Fibroblast of lung (primary cell): ENCODE measurements at regions not wholly inside any gene's neighbourhood (a gene's known extent, or its start where the extent isn't known, plus 50 kb on each side); places are given as distances from the start of the nearest gene placed in this dataset.

ENCODE experiments used
- DNase-seq, 2 donors: peaks; one replicate each; pipeline versions ENCODE4 v3.0.0 to v3.0.0-alpha.2; 2010; ENCODE audit warnings: low read depth in 2 of 2
- H2AFZ ChIP-seq: 2 replicates; pipeline ENCODE4 v1.5.1; 2012; ENCODE audit warnings: low read length, control low read depth, inconsistent platforms
- H3K27ac ChIP-seq: 2 replicates; pipeline ENCODE4 v1.5.1; 2011; ENCODE audit warnings: low read length, control low read depth; ENCODE audit not compliant: insufficient read depth
- H3K27me3 ChIP-seq: 2 replicates; pipeline ENCODE4 v1.5.1; 2011; ENCODE audit warnings: mild to moderate bottlenecking, low read length; ENCODE audit not compliant: control insufficient read depth, insufficient read depth
- H3K36me3 ChIP-seq: 2 replicates; pipeline ENCODE4 v1.5.1; 2011; ENCODE audit warnings: low read length; ENCODE audit not compliant: control insufficient read depth, insufficient read depth
- H3K4me1 ChIP-seq: 2 replicates; pipeline ENCODE4 v1.5.1; 2011; ENCODE audit warnings: low read length; ENCODE audit not compliant: control insufficient read depth, insufficient read depth; ENCODE audit errors: extremely low read depth
- H3K4me2 ChIP-seq: 2 replicates; pipeline ENCODE4 v1.5.1; 2011; ENCODE audit warnings: low read length, control low read depth; ENCODE audit not compliant: insufficient read depth; ENCODE audit errors: extremely low read depth
- H3K4me3 ChIP-seq, 4 experiments: fragments of 200-600 bp in 1 of 4; sonication (generic) in 1 of 4; replicated peaks in 1 of 4; 2 replicates each; pipeline ENCODE4 v1.5.1; 2011 to 2016; ENCODE audit warnings: low read length in 4 of 4, low read depth in 3 of 4, mild to moderate bottlenecking in 3 of 4, control low read depth in 2 of 4, inconsistent platforms in 1 of 4, mixed read lengths in 1 of 4; ENCODE audit not compliant: insufficient read depth in 1 of 4; ENCODE audit errors: control extremely low read depth in 1 of 4
- H3K79me2 ChIP-seq: 2 replicates; pipeline ENCODE4 v1.5.1; 2012; ENCODE audit warnings: mild to moderate bottlenecking, low read length, inconsistent platforms; ENCODE audit not compliant: control insufficient read depth, insufficient read depth
- H3K9ac ChIP-seq: 2 replicates; pipeline ENCODE4 v1.5.1; 2011; ENCODE audit warnings: mild to moderate bottlenecking, low read length, control low read depth; ENCODE audit not compliant: insufficient read depth
- H3K9me3 ChIP-seq: 2 replicates; pipeline ENCODE4 v1.5.1; 2012; ENCODE audit warnings: low read depth, low read length; ENCODE audit not compliant: control insufficient read depth, insufficient read depth
- H4K20me1 ChIP-seq: 2 replicates; pipeline ENCODE4 v1.5.1; 2011; ENCODE audit warnings: low read length; ENCODE audit not compliant: control insufficient read depth, insufficient read depth; ENCODE audit errors: extremely low read depth
- EZH2 ChIP-seq: IDR thresholded peaks from 2 replicates; pipeline ENCODE4 v1.5.1; 2012; ENCODE audit warnings: low read length, control low read depth, mild to moderate bottlenecking; ENCODE audit errors: missing control alignments
- TF ChIP-seq, protein P1 (sequence below), 2 donors: IDR thresholded peaks in 1 of 2; conservative IDR thresholded peaks in 1 of 2; 1 replicate in 1 of 2; 2 replicates in 1 of 2; pipeline ENCODE4 v1.5.1; 2011 to 2012; ENCODE audit warnings: low read length in 2 of 2, control low read depth in 1 of 2, inconsistent platforms in 1 of 2, low read depth in 1 of 2, mild to moderate bottlenecking in 1 of 2

DNA sequence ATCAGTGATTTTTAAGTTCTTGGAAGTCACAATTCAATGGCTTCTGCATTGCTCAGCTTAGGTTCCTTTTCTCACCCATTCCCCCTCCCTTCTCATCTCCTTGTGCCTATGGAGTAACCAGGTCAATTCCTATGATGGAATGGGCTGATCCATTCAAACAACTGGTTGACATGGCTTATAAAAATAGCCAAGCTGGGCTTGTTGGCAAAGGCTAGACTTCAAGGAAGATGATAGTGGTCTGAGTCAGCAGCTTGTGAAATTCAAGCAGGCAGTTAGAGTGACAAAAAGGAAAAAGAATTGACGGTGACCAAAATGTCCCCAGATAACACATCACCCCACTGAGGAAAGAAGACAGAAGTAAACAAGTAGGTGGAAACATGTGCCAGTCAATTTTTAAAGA lies 119.9 kb upstream of the PCED1B start:
- peaks cover 4% of the 10 kb centered on the region for H3K4me1 ChIP-seq
- no peak for TF ChIP-seq EZH2
- TF ChIP-seq, protein P1, sequence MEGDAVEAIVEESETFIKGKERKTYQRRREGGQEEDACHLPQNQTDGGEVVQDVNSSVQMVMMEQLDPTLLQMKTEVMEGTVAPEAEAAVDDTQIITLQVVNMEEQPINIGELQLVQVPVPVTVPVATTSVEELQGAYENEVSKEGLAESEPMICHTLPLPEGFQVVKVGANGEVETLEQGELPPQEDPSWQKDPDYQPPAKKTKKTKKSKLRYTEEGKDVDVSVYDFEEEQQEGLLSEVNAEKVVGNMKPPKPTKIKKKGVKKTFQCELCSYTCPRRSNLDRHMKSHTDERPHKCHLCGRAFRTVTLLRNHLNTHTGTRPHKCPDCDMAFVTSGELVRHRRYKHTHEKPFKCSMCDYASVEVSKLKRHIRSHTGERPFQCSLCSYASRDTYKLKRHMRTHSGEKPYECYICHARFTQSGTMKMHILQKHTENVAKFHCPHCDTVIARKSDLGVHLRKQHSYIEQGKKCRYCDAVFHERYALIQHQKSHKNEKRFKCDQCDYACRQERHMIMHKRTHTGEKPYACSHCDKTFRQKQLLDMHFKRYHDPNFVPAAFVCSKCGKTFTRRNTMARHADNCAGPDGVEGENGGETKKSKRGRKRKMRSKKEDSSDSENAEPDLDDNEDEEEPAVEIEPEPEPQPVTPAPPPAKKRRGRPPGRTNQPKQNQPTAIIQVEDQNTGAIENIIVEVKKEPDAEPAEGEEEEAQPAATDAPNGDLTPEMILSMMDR (conservative IDR thresholded peaks at IDR 0.05 in 1 of 2, IDR thresholded peaks at IDR 0.05 in 1 of 2; ENCODE audit: low read depth in 1 of 2, low read length in 2 of 2): no peak
- peak; percentile 84 to 85 for DNase-seq
- no peaks in the 10 kb centered on the region for H3K79me2 ChIP-seq
- no peaks in the 10 kb centered on the region for H3K9me3 ChIP-seq
- no peaks in the 10 kb centered on the region for H4K20me1 ChIP-seq
- H3K27ac ChIP-seq: no peak overlapping the region
- H3K36me3 ChIP-seq: no peaks in the 10 kb centered on the region
- no peak overlapping the region for H2AFZ ChIP-seq
- H3K9ac ChIP-seq: no peak overlapping the region
- H3K4me2 ChIP-seq: no peak overlapping the region
- H3K4me3 ChIP-seq: no peak overlapping the region
- H3K27me3 ChIP-seq: no peaks in the 10 kb centered on the region

- Histone ChIP-seq H3K4me3 (no peak overlapping the region), H3K9me3 (no peaks in the 10 kb centered on the region), H2AFZ (no peak overlapping the region), H3K36me3 (no peaks in the 10 kb centered on the region), H3K4me1 (peaks cover 7% of the 10 kb centered on the region), H3K79me2 (no peaks in the 10 kb centered on the region), H3K9ac (no peak overlapping the region), H4K20me1 (no peaks in the 10 kb centered on the region), H3K27me3 (no peaks in the 10 kb centered on the region), H3K27ac (no peak overlapping the region), H3K4me2 (no peak overlapping the region)
- TF ChIP-seq EZH2: no peak
- TF ChIP-seq, protein P1 (conservative IDR thresholded peaks at IDR 0.05 in 1 of 2, IDR thresholded peaks at IDR 0.05 in 1 of 2; ENCODE audit: low read depth in 1 of 2, low read length in 2 of 2): no peak
- no peak for DNase-seq
Measured at GRCh38 chr12:46960681-46961080, 118.7 kb upstream of the PCED1B start.

GRCh38 chr12:46963191-46963590 lies 116.2 kb upstream of the PCED1B start:
- H3K27ac ChIP-seq: no peak overlapping the region
- DNase-seq: no peak
- H3K9me3 ChIP-seq: no peaks in the 10 kb centered on the region
- no peaks in the 10 kb centered on the region for H3K79me2 ChIP-seq
- H3K36me3 ChIP-seq: no peaks in the 10 kb centered on the region
- no peaks in the 10 kb centered on the region for H4K20me1 ChIP-seq
- no peaks in the 10 kb centered on the region for H3K27me3 ChIP-seq
- H3K4me3 ChIP-seq: no peak overlapping the region
- peaks cover 9% of the 10 kb centered on the region for H3K4me1 ChIP-seq
- no peak overlapping the region for H3K4me2 ChIP-seq
- no peak overlapping the region for H2AFZ ChIP-seq
- TF ChIP-seq EZH2: no peak
- TF ChIP-seq, protein P1 (conservative IDR thresholded peaks at IDR 0.05 in 1 of 2, IDR thresholded peaks at IDR 0.05 in 1 of 2; ENCODE audit: low read depth in 1 of 2, low read length in 2 of 2): no peak
- H3K9ac ChIP-seq: no peak overlapping the region
